Stimulated activated naive CD4-positive, alpha-beta T cell treated with Interleukin-2 at 50 U/mL for 16 hours (primary cell): ENCODE measurements at regions not wholly inside any gene's neighbourhood (a gene's known extent, or its start where the extent isn't known, plus 50 kb on each side); places are given as distances from the start of the nearest gene placed in this dataset.
A peak's percentile ranks its signal among the peaks of the same experiment; 100 is the strongest.

ENCODE experiments used
- DNase-seq: peaks from one replicate; lab custom pipeline; 2025; lab: John Stamatoyannopoulos, UW

- no peak for DNase-seq
These were observed 80.1 kb upstream of the CREB1 start for GRCh38 chr2:207449642-207450165.

DNA sequence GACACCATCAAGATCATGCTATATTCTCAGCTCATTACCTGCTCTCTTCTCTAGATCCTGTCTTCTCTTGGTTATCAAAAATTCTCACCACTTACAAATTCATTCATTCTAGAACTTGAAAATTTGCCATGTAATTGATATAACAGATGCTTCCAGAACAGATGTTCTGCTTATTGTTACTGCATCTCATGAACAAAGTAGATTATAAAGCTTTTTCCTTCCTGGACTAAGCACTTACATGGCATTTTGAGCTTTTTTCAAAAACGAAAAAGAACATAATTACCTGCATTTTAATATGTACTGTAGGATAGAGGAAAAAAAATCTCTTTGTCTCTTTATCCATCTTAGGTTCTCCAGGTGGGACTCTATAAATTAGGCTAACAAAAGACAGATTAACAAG is 79.6 kb upstream of the CREB1 start:
- no peak for DNase-seq

GRCh38 chr2:207458582-207458981 is 71.2 kb upstream of the CREB1 start:
- no peak for DNase-seq

GRCh38 chr2:207459990-207460757 is 69.6 kb upstream of the CREB1 start:
- DNase-seq = no peak

DNA sequence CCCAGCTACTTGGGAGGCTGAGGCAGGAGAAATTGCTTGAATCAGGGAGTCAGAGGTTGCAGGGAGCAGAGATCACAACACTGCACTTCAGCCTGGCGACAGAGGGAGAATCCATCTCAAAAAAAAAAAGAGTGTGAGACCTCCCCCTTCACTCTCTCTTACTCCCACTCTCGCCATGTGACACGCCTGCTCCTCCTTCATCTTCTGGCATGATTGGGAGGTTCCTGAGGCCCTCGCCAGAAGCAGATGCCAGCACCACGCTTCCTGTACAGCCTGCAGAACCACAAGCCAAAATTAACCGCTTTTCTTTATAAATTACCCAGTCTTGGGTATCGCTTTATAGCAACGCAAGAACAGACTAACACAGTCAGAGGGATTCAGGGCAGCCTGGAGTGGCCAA is 66.3 kb upstream of the CREB1 start:
- DNase-seq = no peak

DNA sequence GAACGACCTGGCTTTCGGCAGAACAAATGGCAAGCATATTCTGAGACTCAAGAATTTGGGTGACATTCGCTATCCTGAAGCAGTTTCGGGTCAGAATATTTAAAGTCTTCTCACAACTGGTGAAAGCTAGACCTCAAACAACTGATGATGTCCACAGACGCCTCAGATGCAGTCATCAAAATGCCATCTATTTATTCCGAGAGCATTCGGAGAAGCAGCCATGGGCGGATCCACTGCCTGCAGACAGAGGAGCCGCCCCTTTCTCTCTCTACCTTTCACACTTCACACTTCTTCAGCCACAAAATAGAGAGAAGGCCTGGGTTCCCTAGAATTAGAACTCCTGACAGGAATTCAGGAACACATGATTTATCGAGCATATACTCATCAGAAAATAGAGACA is 65.8 kb upstream of the CREB1 start:
- no peak for DNase-seq

GRCh38 chr2:207465894-207466293 is 63.9 kb upstream of the CREB1 start:
- DNase-seq = no peak

DNA sequence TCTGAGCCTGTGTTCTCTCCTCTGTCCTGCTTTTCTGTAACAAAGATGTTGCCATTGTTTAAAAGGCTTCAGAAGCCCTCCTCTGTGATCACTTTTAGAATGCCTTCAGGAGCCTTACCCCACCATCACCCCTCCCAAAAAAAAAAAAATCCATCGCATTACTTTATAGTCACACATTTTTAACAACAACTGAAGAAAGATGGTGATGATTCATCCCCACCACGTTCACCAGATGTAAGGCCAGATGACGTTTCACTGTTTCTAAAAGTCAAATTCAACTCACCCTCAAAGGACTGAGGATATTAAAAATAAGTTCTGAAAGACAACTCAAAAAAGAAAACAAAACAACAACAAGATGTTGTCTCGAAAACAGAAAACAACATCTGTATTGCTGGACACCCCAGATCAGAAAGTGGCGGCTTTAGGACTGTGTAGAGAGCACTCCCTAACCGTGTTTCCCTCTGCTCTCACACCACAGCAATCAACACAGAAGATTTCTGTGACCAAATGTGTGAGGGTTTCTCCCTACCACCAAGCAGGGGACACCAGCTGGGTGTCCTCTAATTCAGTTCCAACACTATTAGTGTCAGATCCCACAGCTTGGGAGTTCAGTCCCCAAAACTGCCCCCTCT is 61.9 kb upstream of the CREB1 start:
- no peak for DNase-seq

GRCh38 chr2:207468488-207468887 is 61.3 kb upstream of the CREB1 start:
- no peak for DNase-seq

GRCh38 chr2:207469451-207469850 is 60.3 kb upstream of the CREB1 start:
- DNase-seq = no peak

GRCh38 chr2:207469943-207470729 is 59.6 kb upstream of the CREB1 start:
- no peak for DNase-seq

- no peak for DNase-seq
These were observed 58.5 kb upstream of the CREB1 start for GRCh38 chr2:207471261-207471660.

- DNase-seq = no peak
These were observed 57.3 kb upstream of the CREB1 start for GRCh38 chr2:207472343-207473048.

GRCh38 chr2:207473049-207473930 is 56.5 kb upstream of the CREB1 start:
- DNase-seq = peak; percentile 5

DNA sequence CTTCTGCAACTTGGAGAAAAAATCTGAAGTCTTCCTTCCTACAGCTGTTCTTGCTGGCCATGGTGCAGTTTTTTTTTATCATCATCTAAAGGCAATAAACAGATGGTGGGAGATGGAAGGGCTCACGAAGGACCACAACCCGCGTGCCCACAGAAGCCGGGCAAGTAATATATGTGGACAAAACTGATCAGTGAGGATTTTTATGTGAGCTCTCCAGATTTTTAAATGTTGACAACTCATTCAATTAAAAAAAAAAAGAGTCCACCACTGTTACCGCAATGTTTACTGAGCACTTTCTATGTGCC is 55.9 kb upstream of the CREB1 start:
- no peak for DNase-seq

GRCh38 chr2:207474863-207475485 is 54.8 kb upstream of the CREB1 start:
- DNase-seq = peak; percentile 4

DNA sequence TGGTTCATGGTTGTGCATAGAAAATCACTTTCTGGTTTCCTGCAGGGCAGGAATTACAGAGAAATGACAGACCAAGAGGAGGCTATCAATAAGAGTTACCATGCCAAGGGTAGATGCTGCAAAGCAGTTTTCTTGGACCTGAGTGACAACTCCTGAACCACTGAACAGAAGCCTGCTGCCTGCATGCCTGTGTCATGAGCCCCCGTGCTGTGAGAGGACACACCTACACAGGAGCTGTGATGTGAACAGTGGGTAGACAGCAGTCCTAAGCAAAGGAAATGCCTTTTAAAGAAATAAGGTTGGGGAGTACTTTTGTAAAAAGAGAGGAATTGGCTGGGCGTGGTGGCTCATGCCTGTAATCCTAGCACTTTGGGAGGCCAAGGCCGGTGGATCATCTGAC is 54.2 kb upstream of the CREB1 start:
- DNase-seq = no peak

- DNase-seq = no peak
These were observed 51.9 kb upstream of the CREB1 start for GRCh38 chr2:207477896-207478295.

DNA sequence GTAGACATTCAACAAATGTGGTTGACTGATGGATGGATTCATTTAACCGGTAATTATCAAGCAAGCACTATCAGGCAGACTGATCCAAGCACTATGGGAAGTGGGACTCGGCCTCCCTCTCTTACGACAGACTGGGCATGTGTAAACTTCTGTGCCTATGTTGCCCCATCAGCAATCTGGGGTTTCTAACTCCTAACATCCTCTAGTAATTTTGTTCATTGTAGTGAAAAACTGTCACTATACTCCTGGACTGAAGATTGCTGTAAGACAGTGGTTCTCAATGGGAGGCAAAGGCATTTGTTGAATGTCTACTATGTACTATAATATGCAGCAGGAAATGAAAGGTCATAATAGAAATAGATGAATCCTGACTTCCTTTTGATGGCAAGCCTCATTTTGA is 51.2 kb upstream of the CREB1 start:
- no peak for DNase-seq

DNA sequence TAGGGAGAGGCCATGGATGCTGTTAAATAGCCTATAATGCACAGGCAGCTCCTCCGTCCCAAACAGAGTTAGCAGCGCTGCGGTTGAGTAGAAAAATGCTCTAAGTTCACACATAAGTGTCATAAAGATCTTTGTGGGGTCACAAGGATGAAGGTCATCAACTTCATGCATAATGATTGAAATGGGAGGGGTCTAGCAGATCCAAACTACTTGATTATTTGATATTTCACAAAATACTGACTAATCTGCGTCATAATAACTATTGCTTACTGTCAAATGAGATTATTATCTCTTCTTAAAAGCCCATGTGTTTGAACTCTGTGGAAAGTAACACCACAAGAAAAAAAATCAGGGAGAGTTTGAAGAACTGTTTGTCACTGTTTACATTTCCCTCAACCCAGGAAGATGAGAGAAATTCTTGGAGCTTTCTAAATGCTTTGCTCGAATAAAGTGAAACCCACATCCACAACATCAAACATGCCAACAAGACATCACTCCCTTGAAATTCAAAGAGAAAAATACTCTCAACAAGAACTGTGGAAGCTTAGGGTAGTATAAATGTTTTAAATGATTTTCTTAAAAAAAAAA is 50.5 kb upstream of the CREB1 start:
- no peak for DNase-seq
